ENCODE measurements at regions not wholly inside any gene's neighbourhood (a gene's known extent, or its start where the extent isn't known, plus 50 kb on each side); places are given as distances from the start of the nearest gene placed in this dataset.

DNA sequence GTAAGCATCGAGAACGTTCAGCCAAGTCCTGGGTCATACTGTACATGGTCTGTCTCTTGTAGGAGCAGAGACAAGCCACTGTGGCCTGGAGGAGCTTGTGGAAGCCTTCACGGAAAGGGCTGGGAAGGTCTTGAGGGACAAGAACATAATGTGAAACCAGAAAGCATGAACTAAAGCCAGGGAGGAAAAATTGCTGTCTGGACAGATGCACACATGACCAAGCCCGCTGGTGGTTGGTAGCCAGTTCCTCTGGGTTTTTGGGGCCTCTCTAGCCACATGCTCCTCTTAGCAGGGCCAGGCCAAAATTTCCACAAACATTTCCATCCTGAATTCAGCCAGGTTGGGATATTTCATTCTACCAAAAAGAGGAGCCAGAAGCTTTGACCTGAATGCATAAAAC is 196.2 kb upstream of the SIX2 start:
- DNase-seq = no peak
- Histone ChIP-seq H3K27ac (no peak overlapping the region), H3K36me3 (no peaks in the 10 kb centered on the region), H3K4me1 (ENCODE audit: insufficient read depth) (no peaks in the 10 kb centered on the region), H3K4me3 (no peak overlapping the region), H3K9me3 (no peaks in the 10 kb centered on the region), H3K27me3 (no peaks in the 10 kb centered on the region)
- intact Hi-C loops (cut with DNase I) = no loop called here
- WGBS, 3 donors = 84 to 92% (median 88%) methylated on average over 4 of the region's 4 CpGs
- TF ChIP-seq EP300 (IDR thresholded peaks at IDR 0.05) (no peak), POLR2A (IDR thresholded peaks at IDR 0.05) (no peak)
- TF ChIP-seq, protein P1, sequence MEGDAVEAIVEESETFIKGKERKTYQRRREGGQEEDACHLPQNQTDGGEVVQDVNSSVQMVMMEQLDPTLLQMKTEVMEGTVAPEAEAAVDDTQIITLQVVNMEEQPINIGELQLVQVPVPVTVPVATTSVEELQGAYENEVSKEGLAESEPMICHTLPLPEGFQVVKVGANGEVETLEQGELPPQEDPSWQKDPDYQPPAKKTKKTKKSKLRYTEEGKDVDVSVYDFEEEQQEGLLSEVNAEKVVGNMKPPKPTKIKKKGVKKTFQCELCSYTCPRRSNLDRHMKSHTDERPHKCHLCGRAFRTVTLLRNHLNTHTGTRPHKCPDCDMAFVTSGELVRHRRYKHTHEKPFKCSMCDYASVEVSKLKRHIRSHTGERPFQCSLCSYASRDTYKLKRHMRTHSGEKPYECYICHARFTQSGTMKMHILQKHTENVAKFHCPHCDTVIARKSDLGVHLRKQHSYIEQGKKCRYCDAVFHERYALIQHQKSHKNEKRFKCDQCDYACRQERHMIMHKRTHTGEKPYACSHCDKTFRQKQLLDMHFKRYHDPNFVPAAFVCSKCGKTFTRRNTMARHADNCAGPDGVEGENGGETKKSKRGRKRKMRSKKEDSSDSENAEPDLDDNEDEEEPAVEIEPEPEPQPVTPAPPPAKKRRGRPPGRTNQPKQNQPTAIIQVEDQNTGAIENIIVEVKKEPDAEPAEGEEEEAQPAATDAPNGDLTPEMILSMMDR (IDR thresholded peaks at IDR 0.05) = no peak

DNA sequence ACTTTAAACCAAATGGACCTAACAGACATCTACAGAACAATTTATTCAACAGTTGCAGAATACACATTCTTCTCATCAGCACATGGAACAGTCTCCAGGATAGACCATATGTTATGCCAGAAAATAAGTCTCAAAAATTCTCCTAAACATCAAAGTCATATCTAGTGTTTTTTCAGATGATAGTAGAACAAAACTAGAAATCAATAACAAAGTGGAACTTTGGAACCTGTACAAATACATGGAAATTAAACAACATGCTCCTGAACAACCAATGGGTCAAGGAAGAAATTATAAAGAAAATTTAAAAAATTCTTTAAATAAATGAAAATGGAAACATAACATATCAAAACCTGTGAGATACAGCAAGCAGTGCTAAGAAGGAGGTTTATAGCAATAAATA is 194.1 kb upstream of the SIX2 start:
- no peak overlapping the region for H3K4me3 ChIP-seq
- H3K36me3 ChIP-seq = no peaks in the 10 kb centered on the region
- intact Hi-C loops (cut with DNase I) = no loop called here
- TF ChIP-seq POLR2A (IDR thresholded peaks at IDR 0.05) (no peak), EP300 (IDR thresholded peaks at IDR 0.05) (no peak)
- TF ChIP-seq, protein P1 (IDR thresholded peaks at IDR 0.05) = no peak
- H3K9me3 ChIP-seq = no peaks in the 10 kb centered on the region
- H3K4me1 ChIP-seq (ENCODE audit: insufficient read depth) = no peaks in the 10 kb centered on the region
- no peak overlapping the region for H3K27ac ChIP-seq
- no peaks in the 10 kb centered on the region for H3K27me3 ChIP-seq
- DNase-seq = no peak

DNA sequence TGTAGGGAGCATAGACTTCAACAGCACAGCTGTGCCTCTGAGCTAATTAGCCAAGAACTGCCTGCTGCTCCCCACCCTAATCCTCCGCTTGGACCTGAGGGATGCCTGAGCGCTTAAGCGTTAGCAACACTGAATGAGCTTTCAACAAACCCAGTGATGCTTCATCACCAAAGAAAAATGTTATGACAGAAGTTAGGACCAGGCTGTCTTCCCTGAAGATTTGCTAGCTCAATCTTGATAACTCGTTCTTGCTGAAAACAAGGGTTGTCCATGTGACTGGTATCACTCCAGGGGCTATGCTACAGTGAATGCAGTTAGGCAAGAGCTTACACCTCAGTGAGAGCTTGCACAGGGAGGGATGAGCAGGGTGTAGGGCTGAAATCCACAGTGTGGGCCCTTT is 190.7 kb upstream of the SIX2 start:
- TF ChIP-seq POLR2A (IDR thresholded peaks at IDR 0.05) (no peak), EP300 (IDR thresholded peaks at IDR 0.05) (no peak)
- TF ChIP-seq, protein P1 (IDR thresholded peaks at IDR 0.05) = no peak
- intact Hi-C loops (cut with DNase I) = no loop called here

DNA sequence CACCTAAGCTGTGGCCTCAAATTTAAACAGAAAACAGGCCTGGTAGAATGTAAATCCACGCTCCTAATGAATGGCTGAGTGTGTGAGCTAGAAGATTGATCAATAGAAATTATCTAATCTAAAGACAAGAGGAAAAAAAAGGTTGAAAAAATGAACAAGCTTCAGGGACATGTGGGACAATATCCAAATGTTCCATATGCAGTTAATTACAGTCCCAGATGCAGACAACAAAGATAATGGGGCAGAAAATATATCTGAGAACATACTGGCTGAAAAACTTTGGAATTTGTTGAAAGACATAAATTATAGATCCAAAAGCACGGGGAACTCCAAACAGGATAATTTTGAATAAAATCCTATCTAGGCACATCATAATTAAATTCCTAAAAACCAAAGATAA is 186.7 kb upstream of the SIX2 start:
- Histone ChIP-seq H3K4me3 (no peak overlapping the region), H3K4me1 (ENCODE audit: insufficient read depth) (no peaks in the 10 kb centered on the region), H3K9me3 (no peaks in the 10 kb centered on the region), H3K36me3 (no peaks in the 10 kb centered on the region), H3K27ac (no peak overlapping the region), H3K27me3 (no peaks in the 10 kb centered on the region)
- WGBS, 3 donors = 38 to 55% (median 50%) methylated on average over 2 of the region's 2 CpGs
- DNase-seq = no peak
- intact Hi-C loops (cut with DNase I) = no loop called here
- TF ChIP-seq, protein P1 (IDR thresholded peaks at IDR 0.05) = no peak
- TF ChIP-seq EP300 (IDR thresholded peaks at IDR 0.05) = no peak
- no peak for TF ChIP-seq POLR2A (IDR thresholded peaks at IDR 0.05)

More for the DNA sequence above, 190.7 kb upstream of the SIX2 start:
- no peaks in the 10 kb centered on the region for H3K27me3 ChIP-seq
- no peak overlapping the region for H3K4me3 ChIP-seq
- no peaks in the 10 kb centered on the region for H3K9me3 ChIP-seq
- H3K27ac ChIP-seq = no peak overlapping the region
- WGBS, 3 donors = 84 to 88% (median 85%) methylated on average over 4 of the region's 4 CpGs
- no peaks in the 10 kb centered on the region for H3K4me1 ChIP-seq (ENCODE audit: insufficient read depth)
- DNase-seq = no peak
- H3K36me3 ChIP-seq = no peaks in the 10 kb centered on the region

DNA sequence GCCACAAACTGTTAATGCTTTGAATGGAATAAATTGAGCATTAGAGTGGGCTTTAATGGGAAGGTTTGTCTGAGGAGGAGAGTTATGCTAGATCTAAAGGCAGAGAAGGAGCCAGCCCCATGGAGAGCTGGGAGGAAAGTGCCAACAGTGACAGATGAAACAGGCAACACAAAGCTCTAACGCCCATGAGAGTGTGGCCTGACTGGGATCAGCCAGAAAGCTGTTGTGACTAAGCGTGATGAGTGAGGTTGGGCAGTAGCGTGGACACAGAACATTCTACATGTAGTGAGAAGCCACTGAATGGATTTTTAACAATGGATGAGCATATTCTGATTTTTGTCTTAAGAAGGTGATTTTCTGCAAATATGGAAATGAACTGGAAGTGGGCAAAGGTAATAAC is 185.3 kb upstream of the SIX2 start:
- H3K27me3 ChIP-seq = no peaks in the 10 kb centered on the region
- H3K4me3 ChIP-seq = no peak overlapping the region
- no peaks in the 10 kb centered on the region for H3K9me3 ChIP-seq
- TF ChIP-seq, protein P1 (IDR thresholded peaks at IDR 0.05) = no peak
- TF ChIP-seq POLR2A (IDR thresholded peaks at IDR 0.05) (no peak), EP300 (IDR thresholded peaks at IDR 0.05) (no peak)
- H3K4me1 ChIP-seq (ENCODE audit: insufficient read depth) = no peaks in the 10 kb centered on the region
- H3K36me3 ChIP-seq = no peaks in the 10 kb centered on the region
- H3K27ac ChIP-seq = no peak overlapping the region
- WGBS, 3 donors = 74 to 83% (median 82%) methylated on average over 3 of the region's 3 CpGs
- intact Hi-C loops (cut with DNase I) = no loop called here
- DNase-seq = no peak

Data from ovary (tissue), 7 donors.